Glutamatergic neuron (in vitro differentiated cells): ENCODE measurements at regions not wholly inside any gene's neighbourhood (a gene's known extent, or its start where the extent isn't known, plus 50 kb on each side); places are given as distances from the start of the nearest gene placed in this dataset.

Source experiments
- DNase-seq: peaks from one replicate; pipeline ENCODE4 v3.0.0; 2022
- H3K27ac Mint-ChIP-seq: one replicate; pipeline ENCODE4 v1.8.0; 2020; ENCODE audit warnings: mild to moderate bottlenecking, mixed read lengths, inconsistent platforms; ENCODE audit not compliant: unreplicated experiment
- H3K27me3 Mint-ChIP-seq: one replicate; pipeline ENCODE4 v1.8.0; 2020; ENCODE audit warnings: mild to moderate bottlenecking, moderate library complexity, mixed read lengths, inconsistent platforms; ENCODE audit not compliant: unreplicated experiment
- H3K36me3 Mint-ChIP-seq: one replicate; pipeline ENCODE4 v1.8.0; 2020; ENCODE audit warnings: mild to moderate bottlenecking, mixed read lengths, inconsistent platforms; ENCODE audit not compliant: unreplicated experiment
- H3K4me1 Mint-ChIP-seq: one replicate; pipeline ENCODE4 v1.8.0; 2020; ENCODE audit warnings: mild to moderate bottlenecking, low read depth, mixed read lengths, inconsistent platforms; ENCODE audit not compliant: unreplicated experiment
- H3K4me3 Mint-ChIP-seq: one replicate; pipeline ENCODE4 v1.8.0; 2020; ENCODE audit warnings: mild to moderate bottlenecking, mixed read lengths, inconsistent platforms; ENCODE audit not compliant: unreplicated experiment
- H3K9me3 Mint-ChIP-seq: one replicate; pipeline ENCODE4 v1.8.0; 2020; ENCODE audit warnings: mild to moderate bottlenecking, moderate library complexity, mixed read lengths, inconsistent platforms; ENCODE audit not compliant: unreplicated experiment
- CTCF ChIP-seq: fragments of 200-600 bp; sonication (generic); IDR thresholded peaks from one replicate; pipeline ENCODE4 v1.5.0; 2021; ENCODE audit not compliant: partially characterized antibody, unreplicated experiment

DNA sequence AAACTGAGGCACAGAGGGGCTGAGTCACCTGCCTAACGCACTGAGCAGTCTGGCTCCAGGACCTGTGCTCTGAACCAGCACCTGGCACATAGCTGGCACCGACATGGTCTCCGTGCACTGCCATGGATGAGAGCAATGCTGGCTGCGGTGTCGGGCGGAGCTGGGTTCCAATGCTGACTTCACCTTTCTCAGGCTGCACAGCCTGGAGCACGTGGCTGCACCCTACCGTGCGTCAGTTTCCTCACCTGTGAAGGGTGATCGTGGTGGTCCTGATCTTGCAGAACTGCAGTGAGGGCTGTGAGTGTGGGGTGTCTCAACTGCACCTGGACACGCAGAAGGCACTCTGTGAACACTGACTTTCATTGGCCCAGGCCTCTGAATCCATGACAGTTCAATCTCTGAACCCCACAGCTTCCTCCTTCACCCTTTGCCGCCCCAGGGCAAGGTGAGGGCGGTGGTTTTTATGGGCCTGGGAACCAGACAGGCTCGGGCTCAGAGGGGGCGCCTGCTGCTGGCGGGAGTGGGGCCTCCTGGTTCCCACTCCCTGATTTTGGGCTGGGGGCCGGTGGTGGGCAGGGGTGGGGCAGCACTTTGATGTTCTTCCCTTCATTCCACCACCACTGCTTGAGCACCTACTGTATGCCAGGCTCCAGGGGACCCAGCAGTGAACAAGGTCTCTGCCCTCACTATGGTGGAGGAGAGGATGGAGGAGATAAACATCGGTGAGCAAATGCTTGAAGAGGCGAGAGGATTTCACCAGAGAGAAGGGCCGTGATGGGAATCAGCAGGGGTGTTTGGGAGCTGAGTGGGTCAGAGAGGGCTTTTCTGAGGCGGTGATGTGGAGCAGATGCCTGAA, 102.9 kb downstream of the CEBPB start:
- no peak overlapping the region for H3K4me3 Mint-ChIP-seq
- H3K27me3 Mint-ChIP-seq = peaks cover 8% of the 10 kb centered on the region
- H3K27ac Mint-ChIP-seq = no peak overlapping the region
- H3K4me1 Mint-ChIP-seq = peaks cover 9% of the 10 kb centered on the region
- H3K36me3 Mint-ChIP-seq = no peaks in the 10 kb centered on the region
- TF ChIP-seq CTCF = no peak
- peaks cover 3% of the 10 kb centered on the region for H3K9me3 Mint-ChIP-seq
- no peak for DNase-seq

GRCh38 chr20:50294164-50295088, 103.8 kb downstream of the CEBPB start:
- Mint-ChIP-seq H3K36me3 (no peaks in the 10 kb centered on the region), H3K9me3 (peaks cover 3% of the 10 kb centered on the region), H3K4me3 (no peak overlapping the region), H3K4me1 (peaks cover 9% of the 10 kb centered on the region), H3K27me3 (peaks cover 8% of the 10 kb centered on the region), H3K27ac (no peak overlapping the region)
- DNase-seq = no peak
- TF ChIP-seq CTCF = no peak

- DNase-seq = no peak
- no peaks in the 10 kb centered on the region for H3K36me3 Mint-ChIP-seq
- H3K27ac Mint-ChIP-seq = no peak overlapping the region
- H3K27me3 Mint-ChIP-seq = peaks cover 7% of the 10 kb centered on the region
- H3K4me3 Mint-ChIP-seq = no peak overlapping the region
- TF ChIP-seq CTCF = no peak
- peaks cover 3% of the 10 kb centered on the region for H3K9me3 Mint-ChIP-seq
- peaks cover 4% of the 10 kb centered on the region for H3K4me1 Mint-ChIP-seq
Measured at GRCh38 chr20:50295345-50295744, 104.7 kb downstream of the CEBPB start.

DNA sequence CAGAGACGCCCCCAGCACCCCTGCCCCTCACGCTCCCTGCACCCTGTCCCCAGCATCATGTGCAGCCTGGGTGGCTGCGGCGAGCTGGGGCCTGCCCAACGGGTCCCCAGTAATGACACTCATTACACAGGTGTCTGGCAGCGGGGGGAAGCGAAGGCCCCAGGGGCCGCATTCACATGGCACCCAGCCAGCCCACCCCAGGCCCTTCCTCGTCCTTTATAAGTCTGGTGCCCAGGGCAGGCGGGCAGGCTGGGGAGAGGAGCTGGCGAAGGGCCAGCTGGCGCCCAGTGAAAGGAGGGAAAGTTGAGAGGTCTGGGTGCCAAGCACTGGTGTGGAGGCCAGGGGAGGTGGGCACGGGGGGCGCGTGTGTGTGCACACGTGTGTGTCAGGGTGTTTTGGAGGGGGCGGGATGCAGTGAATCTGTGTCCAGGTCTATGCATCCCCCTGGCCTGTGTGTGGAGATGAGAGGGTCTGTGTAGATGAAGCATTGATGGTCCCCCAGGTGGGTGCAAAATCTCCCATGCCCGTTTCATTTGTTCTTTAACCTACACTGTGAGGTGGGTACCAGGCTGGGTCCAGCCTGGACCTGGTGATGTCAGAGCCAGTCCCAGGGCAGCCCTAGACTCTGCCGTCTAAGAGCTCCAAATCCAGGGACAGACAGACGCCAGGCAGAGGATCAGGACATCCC, 105.3 kb downstream of the CEBPB start:
- H3K4me3 Mint-ChIP-seq = no peak overlapping the region
- H3K36me3 Mint-ChIP-seq = no peaks in the 10 kb centered on the region
- no peak overlapping the region for H3K27ac Mint-ChIP-seq
- peaks cover 9% of the 10 kb centered on the region for H3K27me3 Mint-ChIP-seq
- peaks cover 3% of the 10 kb centered on the region for H3K9me3 Mint-ChIP-seq
- no peak for TF ChIP-seq CTCF
- no peak for DNase-seq
- peaks cover 4% of the 10 kb centered on the region for H3K4me1 Mint-ChIP-seq
